ENCODE measurements at regions not wholly inside any gene's neighbourhood (a gene's known extent, or its start where the extent isn't known, plus 50 kb on each side); places are given as distances from the start of the nearest gene placed in this dataset.
"Not testable (repeated sequence)": the region's sequence is repeated elsewhere in the genome, so short reads cannot be mapped to it uniquely, and the experiment has no call there.

GRCh38 chr17:30707724-30708240, 116.7 kb downstream of the CRLF3 start:
- TF ChIP-seq, protein P1, sequence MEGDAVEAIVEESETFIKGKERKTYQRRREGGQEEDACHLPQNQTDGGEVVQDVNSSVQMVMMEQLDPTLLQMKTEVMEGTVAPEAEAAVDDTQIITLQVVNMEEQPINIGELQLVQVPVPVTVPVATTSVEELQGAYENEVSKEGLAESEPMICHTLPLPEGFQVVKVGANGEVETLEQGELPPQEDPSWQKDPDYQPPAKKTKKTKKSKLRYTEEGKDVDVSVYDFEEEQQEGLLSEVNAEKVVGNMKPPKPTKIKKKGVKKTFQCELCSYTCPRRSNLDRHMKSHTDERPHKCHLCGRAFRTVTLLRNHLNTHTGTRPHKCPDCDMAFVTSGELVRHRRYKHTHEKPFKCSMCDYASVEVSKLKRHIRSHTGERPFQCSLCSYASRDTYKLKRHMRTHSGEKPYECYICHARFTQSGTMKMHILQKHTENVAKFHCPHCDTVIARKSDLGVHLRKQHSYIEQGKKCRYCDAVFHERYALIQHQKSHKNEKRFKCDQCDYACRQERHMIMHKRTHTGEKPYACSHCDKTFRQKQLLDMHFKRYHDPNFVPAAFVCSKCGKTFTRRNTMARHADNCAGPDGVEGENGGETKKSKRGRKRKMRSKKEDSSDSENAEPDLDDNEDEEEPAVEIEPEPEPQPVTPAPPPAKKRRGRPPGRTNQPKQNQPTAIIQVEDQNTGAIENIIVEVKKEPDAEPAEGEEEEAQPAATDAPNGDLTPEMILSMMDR (IDR thresholded peaks at IDR 0.05) = not testable (repeated sequence)
- TF ChIP-seq EZH2 (IDR thresholded peaks at IDR 0.05; ENCODE audit: borderline replicate concordance, insufficient read depth, low read depth, low read length, poor library complexity, severe bottlenecking) = not testable (repeated sequence)
